H1 (cell line): ENCODE measurements at regions not wholly inside any gene's neighbourhood (a gene's known extent, or its start where the extent isn't known, plus 50 kb on each side); places are given as distances from the start of the nearest gene placed in this dataset. TPM values are rescaled to one million over a fixed set of nuclear protein-coding genes. Genes with fewer than 3 reads are reported as not detected.

ENCODE experiments used
- ATF3 ChIP-seq: IDR thresholded peaks from 2 replicates; pipeline ENCODE4 v1.6.1; 2011; ENCODE audit warnings: low read depth, mild to moderate bottlenecking, low read length; ENCODE audit not compliant: insufficient read depth
- CBX8 ChIP-seq: fragments of 300-800, 300-1000 bp; sonication (generic); IDR thresholded peaks from 2 replicates; pipeline ENCODE4 v1.7.1; 2016; ENCODE audit warnings: low read depth, low read length, borderline replicate concordance
- CHD2 ChIP-seq: IDR thresholded peaks from 2 replicates; pipeline ENCODE4 v1.6.1; 2012; ENCODE audit warnings: low read length, improper control_type of control experiment
- KDM4A ChIP-seq: IDR thresholded peaks from one replicate; pipeline ENCODE4 v1.7.1; 2012; ENCODE audit warnings: low read depth, mild to moderate bottlenecking, moderate library complexity, low read length, inconsistent platforms; ENCODE audit not compliant: severe bottlenecking
- small RNA-seq: library from polyadenylated mRNA; stranded (forward); fragments of <200 nt; extraction: miRNeasy Mini kit (QIAGEN cat#:217004); gene quantifications from one replicate; pipeline ENCODE3, GENCODE V24; 2013; ENCODE audit not compliant: insufficient read depth

DNA sequence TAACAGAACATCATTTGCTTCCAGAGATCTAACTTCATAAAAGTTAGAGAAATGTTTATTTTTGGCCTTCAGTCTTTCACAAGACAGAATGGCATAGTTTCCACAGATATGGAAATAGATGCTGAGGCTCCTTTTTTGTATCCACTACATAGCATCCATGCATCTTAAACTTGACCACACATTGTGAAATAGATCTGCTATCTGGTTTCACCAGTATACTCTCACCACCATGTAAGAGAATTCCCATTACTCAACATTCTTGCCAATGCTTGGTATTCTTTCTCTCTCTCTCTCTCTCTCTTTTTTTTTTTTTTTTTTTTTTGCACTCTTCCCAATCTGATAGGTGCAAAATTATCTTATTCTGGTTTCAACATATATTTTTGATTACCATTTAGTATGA, 52.1 kb upstream of the PRMT6 start (continued):
- no peak for TF ChIP-seq CHD2
- no peak for TF ChIP-seq KDM4A
- no peak for TF ChIP-seq ATF3
- TF ChIP-seq CBX8, result no peak

Small RNAs in the stretch of these regions (small RNA-seq; reads per million reads assigned to genes)
- not detected for gene AL596327.1
- 1.5 reads per million for gene SEPT2P1
